SK-N-SH treated with all-trans-retinoic acid at 6 μM for 48 hours (cell line): ENCODE measurements at regions not wholly inside any gene's neighbourhood (a gene's known extent, or its start where the extent isn't known, plus 50 kb on each side); places are given as distances from the start of the nearest gene placed in this dataset.
"Not testable (repeated sequence)": the region's sequence is repeated elsewhere in the genome, so short reads cannot be mapped to it uniquely, and the experiment has no call there.

Experiments used
- ARNTL ChIP-seq: fragments of 450-650 bp; formaldehyde crosslinking; IDR thresholded peaks from 2 replicates; pipeline ENCODE4 v1.5.0; 2020; ENCODE audit warnings: low read depth, mild to moderate bottlenecking, moderate library complexity, borderline replicate concordance
- CREB5 ChIP-seq: fragments of 250-450 bp; sonication (Bioruptor Pico); IDR thresholded peaks from 2 replicates; pipeline ENCODE4 v1.5.1; 2020; ENCODE audit warnings: low read depth, mild to moderate bottlenecking, moderate library complexity
- CSDC2 ChIP-seq: fragments of 250-450 bp; sonication (Bioruptor Pico); IDR thresholded peaks from 2 replicates; pipeline ENCODE4 v1.5.0; 2020; ENCODE audit warnings: mild to moderate bottlenecking, moderate library complexity
- ESRRG ChIP-seq: fragments of 250-450 bp; sonication (Bioruptor Pico); IDR thresholded peaks from 2 replicates; pipeline ENCODE4 v1.6.1; 2021; ENCODE audit warnings: mild to moderate bottlenecking
- GLIS3 ChIP-seq: fragments of 250-450 bp; sonication (Bioruptor Pico); IDR thresholded peaks from 2 replicates; pipeline ENCODE4 v1.5.0; 2020; ENCODE audit warnings: mild to moderate bottlenecking, moderate library complexity
- ISL1 ChIP-seq: fragments of 250-450 bp; sonication (Bioruptor Pico); IDR thresholded peaks from 2 replicates; pipeline ENCODE4 v2.1.2; 2022; ENCODE audit warnings: mild to moderate bottlenecking, moderate library complexity
- POU6F1 ChIP-seq: fragments of 250-450 bp; sonication (Bioruptor Pico); IDR thresholded peaks from 2 replicates; pipeline ENCODE4 v1.8.0; 2021; ENCODE audit warnings: low read depth, mild to moderate bottlenecking, moderate library complexity, borderline replicate concordance
- RARB ChIP-seq: fragments of 250-450 bp; sonication (Bioruptor Pico); IDR thresholded peaks from 2 replicates; pipeline ENCODE4 v1.8.0; 2021; ENCODE audit warnings: mild to moderate bottlenecking, moderate library complexity
- SNAI2 ChIP-seq: fragments of 250-450 bp; sonication (Bioruptor Pico); IDR thresholded peaks from 2 replicates; pipeline ENCODE4 v1.5.0; 2020; ENCODE audit warnings: mild to moderate bottlenecking, moderate library complexity
- TCF4 ChIP-seq: fragments of 250-450 bp; sonication (Bioruptor Pico); IDR thresholded peaks from 2 replicates; pipeline ENCODE4 v1.8.0; 2021; ENCODE audit warnings: mild to moderate bottlenecking, moderate library complexity, borderline replicate concordance
- TOX ChIP-seq: fragments of 250-450 bp; sonication (Bioruptor Pico); IDR thresholded peaks from 2 replicates; pipeline ENCODE4 v1.8.0; 2021; ENCODE audit warnings: mild to moderate bottlenecking, moderate library complexity, borderline replicate concordance
- ZFP3 ChIP-seq: fragments of 250-450 bp; sonication (Bioruptor Pico); IDR thresholded peaks from 2 replicates; pipeline ENCODE4 v1.5.0; 2020; ENCODE audit warnings: mild to moderate bottlenecking, moderate library complexity
- ZFP30 ChIP-seq: fragments of 450-650 bp; formaldehyde crosslinking; IDR thresholded peaks from 2 replicates; pipeline ENCODE4 v1.5.0; 2022; ENCODE audit warnings: mild to moderate bottlenecking, moderate library complexity

GRCh38 chr10:33584596-33584995, 250.1 kb upstream of the NRP1 start:
- TF ChIP-seq TOX (CRISPR knock-in tag); RARB (CRISPR knock-in tag); POU6F1 (CRISPR knock-in tag); ZFP30 (CRISPR knock-in tag); GLIS3 (CRISPR knock-in tag); ESRRG (CRISPR knock-in tag); ARNTL (CRISPR knock-in tag); TCF4 (CRISPR knock-in tag); ZFP3 (CRISPR knock-in tag); ISL1 (CRISPR knock-in tag); CREB5; SNAI2 (CRISPR knock-in tag); CSDC2 (CRISPR knock-in tag): not testable (repeated sequence)
